A172 (cell line): ENCODE measurements at regions not wholly inside any gene's neighbourhood (a gene's known extent, or its start where the extent isn't known, plus 50 kb on each side); places are given as distances from the start of the nearest gene placed in this dataset.

Source experiments
- DNase-seq: peaks from one replicate; pipeline ENCODE4 v3.0.0-alpha.2; 2015; ENCODE audit warnings: low spot score

DNA sequence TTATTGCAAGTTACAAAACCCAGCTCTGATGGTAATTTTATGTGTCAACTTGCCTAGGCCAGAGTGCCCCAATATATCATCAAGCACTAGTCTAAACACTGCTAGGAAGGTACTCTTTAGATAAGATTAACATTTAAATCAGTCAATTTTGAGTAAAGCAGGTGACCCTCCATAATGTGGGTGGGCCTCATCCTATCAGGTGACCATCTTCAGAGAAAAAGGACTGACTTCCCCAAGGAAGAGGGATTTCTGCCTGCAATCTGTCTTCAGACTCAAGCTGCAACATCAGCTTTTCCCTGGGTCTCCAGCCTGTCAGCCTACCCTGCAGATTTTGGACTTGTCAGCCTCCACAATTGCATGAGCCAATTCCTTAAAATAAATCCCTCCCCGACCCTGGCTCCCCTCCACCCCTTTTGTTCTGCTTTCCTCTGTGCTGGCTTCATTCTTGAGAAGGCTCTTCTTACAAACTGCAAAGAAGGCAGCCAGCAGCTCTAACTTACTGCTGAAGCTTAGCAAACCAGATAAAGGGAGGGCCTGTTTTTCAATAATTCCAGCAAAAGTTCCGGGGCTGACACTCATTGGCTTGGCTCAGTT is 56.4 kb upstream of the RUNX3 start:
- DNase-seq: no peak

- no peak for DNase-seq
These were observed 55.7 kb upstream of the RUNX3 start for GRCh38 chr1:24985737-24986136.

DNA sequence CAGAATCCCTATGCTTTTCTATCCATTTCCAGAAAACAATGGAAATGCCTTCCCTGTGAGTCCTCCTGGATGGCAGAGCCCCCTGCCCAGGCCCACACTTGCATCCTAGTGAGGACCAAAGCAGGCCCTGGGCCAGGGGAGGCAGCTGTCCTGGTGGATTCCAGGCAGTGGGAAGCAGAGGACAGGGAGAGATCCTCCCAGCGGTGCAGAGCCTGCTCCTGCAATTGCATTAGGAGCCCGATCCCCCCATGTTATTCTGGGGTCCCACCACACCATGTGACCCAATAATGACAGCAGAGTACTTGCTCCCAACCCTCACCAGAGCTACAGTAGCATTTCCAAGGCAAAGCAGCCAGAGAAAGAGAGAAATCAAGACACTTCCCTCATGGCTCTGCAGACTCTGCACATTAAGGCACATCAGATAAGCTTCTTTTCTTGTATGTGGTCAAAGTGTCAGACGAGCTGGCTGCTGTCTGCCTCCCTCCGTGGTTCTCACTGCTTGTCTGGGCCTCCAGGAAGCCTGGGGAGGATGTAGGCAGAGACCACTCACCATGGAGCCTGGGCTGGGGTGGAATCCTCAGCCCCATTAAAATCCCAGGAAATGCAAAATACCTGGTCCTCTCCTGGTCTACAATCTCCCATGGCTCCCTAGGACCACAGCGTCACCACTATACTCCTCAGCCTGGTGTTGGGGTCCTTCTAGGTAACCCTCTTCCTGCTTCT is 54.9 kb upstream of the RUNX3 start:
- DNase-seq: no peak

- DNase-seq: no peak
These were observed 54.2 kb upstream of the RUNX3 start for GRCh38 chr1:24984300-24984699.

DNA sequence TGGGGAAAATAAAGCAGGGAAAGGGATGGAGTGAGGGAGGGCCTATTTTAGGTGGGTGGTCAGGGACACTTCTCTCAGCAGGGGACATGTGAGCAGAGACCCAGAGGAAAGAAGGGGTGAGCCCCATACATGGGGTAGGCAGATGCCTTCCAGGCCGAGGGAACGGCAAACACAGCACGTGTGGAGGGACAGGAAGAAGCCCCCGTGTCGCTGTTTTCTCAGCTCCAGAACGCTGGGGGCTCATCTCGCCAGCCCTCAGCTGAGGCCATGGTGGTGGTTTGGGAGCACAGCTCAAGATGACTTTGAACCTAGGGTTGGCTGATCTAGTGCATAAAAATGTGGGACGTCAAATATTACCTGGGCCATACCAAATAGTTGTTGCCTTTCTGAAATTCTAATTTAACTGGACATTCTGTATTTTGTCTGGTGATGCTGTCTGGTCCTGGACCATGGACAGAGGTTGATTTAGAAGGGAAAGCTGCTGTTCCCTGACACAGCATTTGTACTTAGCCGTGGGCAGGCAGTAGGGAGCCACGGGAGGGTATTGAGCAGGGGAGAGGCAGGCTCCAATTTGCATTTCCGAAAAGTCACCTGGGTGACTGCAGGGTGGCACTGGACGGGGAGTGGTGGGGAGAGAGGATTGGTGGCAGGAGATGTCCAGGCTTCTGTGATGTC is 53.1 kb upstream of the RUNX3 start:
- DNase-seq: no peak

DNA sequence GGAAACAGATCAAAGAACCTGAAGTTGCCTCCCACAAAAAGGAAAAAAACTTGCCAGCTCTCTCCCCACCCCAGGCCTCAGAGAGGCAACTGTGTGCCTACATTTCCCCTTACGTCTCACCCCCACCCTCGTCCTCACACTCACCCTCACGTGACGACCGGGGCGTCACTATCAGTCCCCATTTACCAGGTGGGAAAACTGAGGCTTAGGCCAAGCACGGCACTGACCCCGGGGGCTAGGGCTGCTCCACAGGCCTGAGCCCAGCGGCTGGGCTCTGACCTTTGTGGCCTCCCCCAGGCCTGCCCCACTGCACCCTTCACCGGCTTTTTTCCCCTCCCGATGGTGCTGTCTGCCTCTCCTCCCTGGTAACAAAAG is 51.5 kb upstream of the RUNX3 start:
- DNase-seq: no peak

DNA sequence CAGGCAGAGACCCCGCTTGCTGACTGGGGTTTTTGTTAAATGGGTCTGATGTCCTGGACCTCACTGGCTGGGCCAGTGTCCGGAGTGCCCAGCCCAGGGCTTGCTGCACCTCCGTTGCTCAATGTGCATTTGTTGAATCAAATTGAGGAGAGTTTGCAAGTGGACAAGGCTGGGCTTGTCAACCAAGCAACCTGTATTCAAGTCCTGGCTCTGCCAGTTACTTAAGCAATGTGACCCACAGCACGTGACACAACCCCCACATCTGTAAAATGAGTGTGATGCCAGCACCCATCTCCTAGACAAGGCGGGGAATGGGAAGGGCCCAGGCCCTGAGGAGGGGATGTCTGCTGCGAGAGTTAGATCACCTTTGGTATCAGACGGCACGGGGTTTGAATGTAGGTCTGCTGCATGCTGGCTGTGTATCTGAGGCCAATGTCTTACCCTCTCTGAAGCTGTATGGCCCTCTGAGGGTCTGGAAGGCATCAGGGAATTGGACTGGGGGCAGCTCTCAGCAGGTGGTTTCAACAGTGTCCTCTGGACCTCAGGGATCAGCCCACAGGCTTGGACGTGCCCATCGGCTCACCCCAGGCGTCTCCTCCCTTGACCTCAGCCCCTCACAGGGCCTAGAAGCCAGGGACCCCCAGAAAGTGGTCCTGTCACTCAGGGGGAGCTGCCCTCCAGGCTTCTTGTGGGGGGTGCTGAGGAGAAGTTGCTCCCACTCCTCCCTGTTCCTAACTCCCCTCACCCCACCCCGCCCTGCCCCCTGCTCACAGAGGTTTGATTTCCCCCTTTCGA is 51.0 kb upstream of the RUNX3 start:
- DNase-seq: no peak
